Liver (tissue), 8 donors: ENCODE measurements at regions not wholly inside any gene's neighbourhood (a gene's known extent, or its start where the extent isn't known, plus 50 kb on each side); places are given as distances from the start of the nearest gene placed in this dataset.

Experiments
- DNase-seq: peaks from one replicate; pipeline ENCODE4 v3.0.0-alpha.2; 2017; ENCODE audit warnings: low spot score
- H3K27ac ChIP-seq, 2 donors: one replicate each; pipeline ENCODE4 v1.7.0; 2013; ENCODE audit warnings: inconsistent platforms in 2 of 2, low read length in 2 of 2, control low read depth in 1 of 2, low read depth in 1 of 2, mild to moderate bottlenecking in 1 of 2
- H3K27me3 ChIP-seq, 4 donors: one replicate each; pipeline versions ENCODE4 v1.6.1 to v1.7.0; 2013; ENCODE audit warnings: low read length in 3 of 4, inconsistent platforms in 1 of 4, mild to moderate bottlenecking in 1 of 4, moderate library complexity in 1 of 4; ENCODE audit not compliant: control insufficient read depth in 4 of 4, insufficient read depth in 4 of 4
- H3K36me3 ChIP-seq, 4 donors: one replicate each; pipeline versions ENCODE4 v1.6.1 to v1.7.0; 2013; ENCODE audit warnings: low read length in 3 of 4, mild to moderate bottlenecking in 3 of 4, low read depth in 1 of 4, moderate library complexity in 1 of 4; ENCODE audit not compliant: control insufficient read depth in 4 of 4, insufficient read depth in 3 of 4
- H3K4me1 ChIP-seq, 4 donors: one replicate each; pipeline versions ENCODE4 v1.6.1 to v1.7.0; 2013; ENCODE audit warnings: low read length in 3 of 4, mild to moderate bottlenecking in 3 of 4, moderate library complexity in 1 of 4; ENCODE audit not compliant: control insufficient read depth in 4 of 4, insufficient read depth in 4 of 4
- H3K4me3 ChIP-seq, 3 donors: one replicate each; pipeline versions ENCODE4 v1.6.1 to v1.7.0; 2013; ENCODE audit warnings: low read length in 3 of 3, control low read depth in 1 of 3, low read depth in 1 of 3, mild to moderate bottlenecking in 1 of 3
- H3K9ac ChIP-seq, 2 donors: one replicate each; pipeline ENCODE4 v1.7.0; 2013; ENCODE audit warnings: low read length in 2 of 2, mild to moderate bottlenecking in 2 of 2, moderate library complexity in 2 of 2, control low read depth in 1 of 2, low read depth in 1 of 2
- H3K9me3 ChIP-seq, 4 donors: one replicate each; pipeline versions ENCODE4 v1.6.1 to v1.7.0; 2013; ENCODE audit warnings: low read length in 3 of 4; ENCODE audit not compliant: control insufficient read depth in 4 of 4
- ATF3 ChIP-seq: IDR thresholded peaks from 2 replicates; pipeline ENCODE4 v1.6.1; 2016; ENCODE audit warnings: antibody characterized with exemption
- CTCF ChIP-seq: fragments of 150-350 bp; IDR thresholded peaks from 2 replicates; pipeline ENCODE4 v1.5.1; 2017; ENCODE audit warnings: improper control_type of control experiment, low read depth, low read length; ENCODE audit not compliant: missing input control
- FOXA1 ChIP-seq: IDR thresholded peaks from 2 replicates; pipeline ENCODE4 v1.6.1; 2016; ENCODE audit warnings: antibody characterized with exemption
- FOXA2 ChIP-seq: IDR thresholded peaks from 2 replicates; pipeline ENCODE4 v1.6.1; 2016; ENCODE audit warnings: antibody characterized with exemption
- GABPA ChIP-seq, 2 donors: IDR thresholded peaks in 1 of 2; conservative IDR thresholded peaks in 1 of 2; 2 replicates each; pipeline ENCODE4 v1.6.1; 2016; ENCODE audit warnings: antibody characterized with exemption in 2 of 2, mild to moderate bottlenecking in 1 of 2, moderate library complexity in 1 of 2
- HNF4A ChIP-seq, 2 donors: conservative IDR thresholded peaks; 2 replicates each; pipeline ENCODE4 v1.6.1; 2016; ENCODE audit warnings: antibody characterized with exemption in 2 of 2, mild to moderate bottlenecking in 2 of 2
- HNF4G ChIP-seq: IDR thresholded peaks from 2 replicates; pipeline ENCODE4 v1.6.1; 2016; ENCODE audit warnings: antibody characterized with exemption
- JUND ChIP-seq, 2 donors: IDR thresholded peaks; 2 replicates each; pipeline ENCODE4 v1.6.1; 2016; ENCODE audit warnings: antibody characterized with exemption in 2 of 2
- MAX ChIP-seq: IDR thresholded peaks from 2 replicates; pipeline ENCODE4 v1.6.1; 2016; ENCODE audit warnings: antibody characterized with exemption
- RAD21 ChIP-seq, 2 donors: IDR thresholded peaks; 2 replicates each; pipeline ENCODE4 v1.6.1; 2016; ENCODE audit warnings: antibody characterized with exemption in 2 of 2, mild to moderate bottlenecking in 2 of 2
- REST ChIP-seq: IDR thresholded peaks from 2 replicates; pipeline ENCODE4 v1.6.1; 2016; ENCODE audit warnings: antibody characterized with exemption, mild to moderate bottlenecking
- RXRA ChIP-seq, 2 donors: IDR thresholded peaks; 2 replicates each; pipeline ENCODE4 v1.6.1; 2017 to 2018; ENCODE audit warnings: antibody characterized with exemption in 2 of 2, mild to moderate bottlenecking in 1 of 2
- SP1 ChIP-seq: IDR thresholded peaks from 2 replicates; pipeline ENCODE4 v1.6.1; 2018; ENCODE audit warnings: antibody characterized with exemption, mild to moderate bottlenecking
- TAF1 ChIP-seq: conservative IDR thresholded peaks from 2 replicates; pipeline ENCODE4 v1.6.1; 2016; ENCODE audit warnings: antibody characterized with exemption, mild to moderate bottlenecking
- YY1 ChIP-seq: IDR thresholded peaks from 2 replicates; pipeline ENCODE4 v1.6.1; 2016; ENCODE audit warnings: antibody characterized with exemption, mild to moderate bottlenecking
- ZBTB33 ChIP-seq: IDR thresholded peaks from 2 replicates; pipeline ENCODE4 v1.6.1; 2016; ENCODE audit warnings: antibody characterized with exemption
- WGBS: extraction: QIAGEN DNeasy Blood & Tissue Kit; methylation state at CpG from one replicate; pipeline ENCODE4 v1.1.7; 2013; 5-methylcytosine and 5-hydroxymethylcytosine counted together
- donor health status: healthy.
- donor health status: healthy.
- donor health status: healthy.
- donor health status: healthy.
- donor health status: healthy.

- H3K27ac ChIP-seq, result no peak overlapping the region
- H3K9me3 ChIP-seq, result no peaks in the 10 kb centered on the region
- no peaks in the 10 kb centered on the region for H3K27me3 ChIP-seq
- H3K4me3 ChIP-seq, result no peak overlapping the region
- DNase-seq, result no peak
- no peaks in the 10 kb centered on the region for H3K36me3 ChIP-seq
- H3K4me1 ChIP-seq, result no peaks in the 10 kb centered on the region
- H3K9ac ChIP-seq, result no peak overlapping the region
- WGBS, result 92% methylated on average over 2 of the region's 2 CpGs
- no peak for TF ChIP-seq FOXA1
- TF ChIP-seq TAF1, result no peak
- TF ChIP-seq RXRA (IDR thresholded peaks at IDR 0.05), result no peak
- no peak for TF ChIP-seq MAX
- TF ChIP-seq SP1, result no peak
- no peak for TF ChIP-seq GABPA (IDR thresholded peaks at IDR 0.05 in 1 of 2, conservative IDR thresholded peaks at IDR 0.05 in 1 of 2)
These were observed 177.9 kb upstream of the DUSP10 start for GRCh38 chr1:221919743-221920142.

- WGBS, result 86% methylated on average over 1 of the region's 1 CpG
- Histone ChIP-seq H3K4me1 (no peaks in the 10 kb centered on the region), H3K4me3 (no peak overlapping the region), H3K27me3 (no peaks in the 10 kb centered on the region), H3K9me3 (no peaks in the 10 kb centered on the region), H3K27ac (no peak overlapping the region), H3K9ac (no peak overlapping the region), H3K36me3 (no peaks in the 10 kb centered on the region)
- TF ChIP-seq TAF1 (no peak), RXRA (IDR thresholded peaks at IDR 0.05) (no peak), JUND (IDR thresholded peaks at IDR 0.05) (no peak), HNF4G (no peak), GABPA (IDR thresholded peaks at IDR 0.05 in 1 of 2, conservative IDR thresholded peaks at IDR 0.05 in 1 of 2) (no peak), HNF4A (conservative IDR thresholded peaks at IDR 0.05) (no peak), CTCF (no peak), RAD21 (IDR thresholded peaks at IDR 0.05) (no peak), ZBTB33 (no peak), FOXA2 (no peak), ATF3 (no peak), SP1 (no peak), REST (no peak), YY1 (no peak)
- DNase-seq, result no peak
These were observed 177.5 kb upstream of the DUSP10 start for GRCh38 chr1:221919341-221919740.
